Prostate gland (tissue), 2 donors: ENCODE measurements at regions not wholly inside any gene's neighbourhood (a gene's known extent, or its start where the extent isn't known, plus 50 kb on each side); places are given as distances from the start of the nearest gene placed in this dataset.

Experiments used
- DNase-seq: peaks from one replicate; pipeline ENCODE4 v3.0.0-alpha.2; 2019; ENCODE audit warnings: low spot score
- H3K27ac ChIP-seq, 2 donors: fragments of 200-600 bp; sonication (generic); 2 replicates each; pipeline ENCODE4 v1.5.1; 2017 to 2019
- H3K27me3 ChIP-seq: fragments of 200-600 bp; sonication (generic); replicated peaks from 2 replicates; pipeline ENCODE4 v1.5.1; 2019; ENCODE audit not compliant: insufficient read depth
- H3K36me3 ChIP-seq, 2 donors: fragments of 200-600 bp; sonication (generic); 1 replicate in 1 of 2; 2 replicates in 1 of 2; pipeline versions ENCODE4 v1.5.1 to v1.8.1; 2017 to 2019
- H3K4me1 ChIP-seq: fragments of 200-600 bp; sonication (generic); replicated peaks from 2 replicates; pipeline ENCODE4 v1.5.1; 2019
- H3K4me3 ChIP-seq, 2 donors: fragments of 200-600 bp; sonication (generic); 2 replicates each; pipeline ENCODE4 v1.5.1; 2017 to 2019
- H3K9me3 ChIP-seq: fragments of 200-600 bp; sonication (generic); 2 replicates; pipeline ENCODE4 v1.5.1; 2017
- CTCF ChIP-seq, 4 experiments: fragments of 200-600 bp in 2 of 4; fragments of 450-650 bp in 2 of 4; sonication (generic) in 2 of 4; IDR thresholded peaks; 1 replicate in 3 of 4; 2 replicates in 1 of 4; pipeline ENCODE4 v1.5.1; 2016 to 2019; ENCODE audit warnings: antibody characterized with exemption in 4 of 4, mild to moderate bottlenecking in 2 of 4, moderate library complexity in 2 of 4
- POLR2A ChIP-seq: fragments of 450-650 bp; IDR thresholded peaks from one replicate; pipeline ENCODE4 v1.6.1; 2016; ENCODE audit warnings: antibody characterized with exemption, mild to moderate bottlenecking
- POLR2AphosphoS5 ChIP-seq: sonication (generic); formaldehyde crosslinking; IDR thresholded peaks from one replicate; pipeline ENCODE4 v1.6.1; 2017; ENCODE audit warnings: antibody characterized with exemption
- WGBS: methylation state at CpG from one replicate; pipeline ENCODE4 v1.1.5; 2018; 5-methylcytosine and 5-hydroxymethylcytosine counted together
- intact Hi-C: fragments of 100-400 bp; cut with DNase I; formaldehyde crosslinking; loops from one replicate; pipeline ENCODE4 v1.14.2; 2022

DNA sequence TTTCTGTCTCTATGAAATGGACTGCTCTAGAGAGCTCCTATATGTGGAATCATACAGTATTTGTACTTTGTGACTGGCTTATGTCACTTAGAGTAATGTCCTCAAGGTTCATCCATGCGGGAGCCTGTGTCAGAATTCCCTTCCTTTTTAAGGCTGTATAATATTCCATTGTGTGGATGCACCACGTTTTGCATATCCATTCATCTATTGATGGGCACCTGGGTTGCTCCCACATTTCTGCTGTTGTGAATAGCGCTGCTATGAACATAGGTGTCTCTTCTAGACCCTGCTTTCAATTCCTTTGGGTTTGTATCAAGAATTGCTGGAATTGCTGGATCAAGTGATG, 155.4 kb downstream of the BMP7 start:
- Histone ChIP-seq H3K4me1 (no peaks in the 10 kb centered on the region), H3K4me3 (no peak overlapping the region), H3K27ac (no peak overlapping the region), H3K36me3 (no peaks in the 10 kb centered on the region), H3K27me3 (no peaks in the 10 kb centered on the region), H3K9me3 (no peaks in the 10 kb centered on the region)
- DNase-seq: no peak
- intact Hi-C loops: no loop called here
- TF ChIP-seq CTCF (IDR thresholded peaks at IDR 0.05) (no peak), POLR2AphosphoS5 (no peak), POLR2A (no peak)
- 97% methylated on average over 3 of the region's 3 CpGs for WGBS

GRCh38 chr20:57112448-57112847, 154.0 kb downstream of the BMP7 start:
- TF ChIP-seq POLR2AphosphoS5 (no peak), POLR2A (no peak), CTCF (IDR thresholded peaks at IDR 0.05) (no peak)
- 86% methylated on average over 8 of the region's 8 CpGs for WGBS
- no peak for DNase-seq
- no peaks in the 10 kb centered on the region for H3K36me3 ChIP-seq
- H3K27me3 ChIP-seq: no peaks in the 10 kb centered on the region
- no peaks in the 10 kb centered on the region for H3K4me1 ChIP-seq
- no peak overlapping the region for H3K4me3 ChIP-seq
- H3K9me3 ChIP-seq: no peaks in the 10 kb centered on the region
- intact Hi-C loops: no loop called here
- H3K27ac ChIP-seq: no peak overlapping the region

DNA sequence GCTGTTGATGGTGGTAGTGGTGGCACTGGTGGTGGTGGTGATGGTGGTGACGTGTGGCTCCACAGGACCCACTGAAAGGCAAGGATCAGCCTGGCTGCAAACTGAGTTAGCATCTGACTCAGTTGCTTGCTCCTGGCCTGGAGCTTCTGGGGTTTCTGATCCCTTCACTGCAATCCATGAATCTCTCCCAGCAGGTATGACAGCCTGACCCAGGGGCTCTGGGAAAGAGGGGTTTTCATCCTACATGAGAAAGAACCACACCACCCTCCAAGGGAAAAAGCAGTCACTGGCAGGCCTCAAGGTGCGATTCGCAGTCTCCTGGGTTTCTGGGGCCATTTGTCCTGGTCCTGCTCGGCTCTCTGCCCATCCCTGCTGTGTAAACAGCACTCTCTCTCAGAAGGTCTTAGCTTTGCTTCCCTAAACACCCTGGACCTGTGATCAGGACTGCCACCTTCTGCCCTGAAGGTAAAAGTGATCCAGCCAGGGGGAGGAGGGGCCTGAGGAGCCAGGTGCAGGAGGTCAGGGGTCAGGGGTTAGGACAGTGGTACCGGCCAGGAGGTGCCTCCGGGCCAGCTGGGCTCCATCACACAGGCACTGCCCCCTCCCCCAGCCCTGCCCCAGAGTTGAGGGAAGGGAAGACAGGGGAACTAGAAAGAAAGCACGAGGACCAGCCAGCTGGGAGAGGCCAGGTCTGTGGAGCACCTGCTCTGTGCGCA, 152.0 kb downstream of the BMP7 start:
- no peak overlapping the region for H3K27ac ChIP-seq
- TF ChIP-seq CTCF (IDR thresholded peaks at IDR 0.05) (no peak), POLR2AphosphoS5 (no peak), POLR2A (no peak)
- H3K27me3 ChIP-seq: no peaks in the 10 kb centered on the region
- intact Hi-C loops: no loop called here
- 78% methylated on average over 7 of the region's 8 CpGs for WGBS
- no peak for DNase-seq
- H3K9me3 ChIP-seq: no peaks in the 10 kb centered on the region
- H3K4me1 ChIP-seq: no peaks in the 10 kb centered on the region
- no peaks in the 10 kb centered on the region for H3K36me3 ChIP-seq
- H3K4me3 ChIP-seq: no peak overlapping the region

- Histone ChIP-seq H3K27me3 (no peaks in the 10 kb centered on the region), H3K36me3 (no peaks in the 10 kb centered on the region), H3K9me3 (no peaks in the 10 kb centered on the region), H3K27ac (no peak overlapping the region), H3K4me1 (no peaks in the 10 kb centered on the region), H3K4me3 (no peak overlapping the region)
- no peak for DNase-seq
- WGBS: 100% methylated on average over 7 of the region's 7 CpGs
- intact Hi-C loops: no loop called here
- no peak for TF ChIP-seq CTCF (IDR thresholded peaks at IDR 0.05)
- TF ChIP-seq POLR2AphosphoS5: no peak
- TF ChIP-seq POLR2A: no peak
These were observed 149.1 kb downstream of the BMP7 start for GRCh38 chr20:57117296-57117695.

DNA sequence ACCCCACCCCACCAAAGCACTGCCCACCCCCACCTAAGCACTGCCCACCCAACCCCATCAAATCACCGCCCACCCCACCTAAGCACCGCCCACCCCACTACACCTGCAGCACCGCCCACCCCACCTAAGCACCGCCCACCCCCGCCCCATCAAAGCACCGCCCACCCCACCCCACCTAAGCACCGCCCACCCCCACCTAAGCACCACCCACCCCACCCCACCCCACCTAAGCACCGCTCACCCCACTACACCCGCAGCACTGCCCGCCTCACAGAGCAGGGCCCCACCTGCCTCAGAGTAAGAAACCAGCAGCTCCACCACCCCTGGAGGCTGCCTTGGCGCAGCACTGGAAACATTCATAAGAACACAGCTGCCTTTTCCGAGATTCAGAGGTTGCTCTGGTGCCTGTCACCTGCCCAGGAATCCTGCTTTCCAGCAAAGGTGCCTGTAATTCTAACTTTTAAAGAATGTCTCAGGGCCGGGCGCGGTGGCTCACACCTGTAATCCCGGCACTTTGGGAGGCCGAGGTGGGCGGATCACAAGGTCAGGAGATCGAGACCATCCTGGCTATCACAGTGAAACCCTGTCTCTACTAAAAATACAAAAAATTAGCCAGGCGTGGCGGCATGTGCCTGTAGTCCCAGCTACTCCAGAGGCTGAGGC, 148.2 kb downstream of the BMP7 start:
- intact Hi-C loops: no loop called here
- TF ChIP-seq CTCF (IDR thresholded peaks at IDR 0.05) (no peak), POLR2AphosphoS5 (no peak), POLR2A (no peak)
- WGBS: 88% methylated on average over 17 of the region's 21 CpGs
- DNase-seq: no peak
- no peak overlapping the region for H3K27ac ChIP-seq
- no peaks in the 10 kb centered on the region for H3K27me3 ChIP-seq
- no peaks in the 10 kb centered on the region for H3K4me1 ChIP-seq
- no peaks in the 10 kb centered on the region for H3K9me3 ChIP-seq
- H3K36me3 ChIP-seq: no peaks in the 10 kb centered on the region
- no peak overlapping the region for H3K4me3 ChIP-seq
